Thoracic aorta (tissue), 2 donors: ENCODE measurements at regions not wholly inside any gene's neighbourhood (a gene's known extent, or its start where the extent isn't known, plus 50 kb on each side); places are given as distances from the start of the nearest gene placed in this dataset.

Experiments
- ATAC-seq: fragments of 150-250 bp; one replicate; pipeline ENCODE4 v1.8.0; 2017; ENCODE audit warnings: low read depth; ENCODE audit not compliant: insufficient number of reproducible peaks, low FRiP score
- DNase-seq: peaks from one replicate; pipeline ENCODE4 v3.0.0-alpha.2; 2020; ENCODE audit warnings: low spot score
- H3K27ac ChIP-seq, 2 donors: fragments of 200-600 bp; sonication (generic); 1 replicate in 1 of 2; 2 replicates in 1 of 2; pipeline ENCODE4 v1.5.1; 2016; ENCODE audit warnings: mild to moderate bottlenecking in 2 of 2, moderate library complexity in 2 of 2
- H3K27me3 ChIP-seq: fragments of 200-600 bp; sonication (generic); replicated peaks from 2 replicates; pipeline ENCODE4 v1.6.0; 2016; ENCODE audit warnings: mild to moderate bottlenecking; ENCODE audit not compliant: insufficient read depth
- H3K36me3 ChIP-seq: fragments of 200-600 bp; sonication (generic); one replicate; pipeline ENCODE4 v1.5.1; 2016
- H3K4me1 ChIP-seq, 2 donors: fragments of 200-600 bp; sonication (generic); 1 replicate in 1 of 2; 2 replicates in 1 of 2; pipeline versions ENCODE4 v1.5.1 to v1.6.0; 2016; ENCODE audit warnings: low read depth in 2 of 2, mild to moderate bottlenecking in 1 of 2; ENCODE audit not compliant: control insufficient read depth in 1 of 2
- H3K4me3 ChIP-seq: fragments of 200-600 bp; sonication (generic); 2 replicates; pipeline ENCODE4 v1.5.1; 2016; ENCODE audit warnings: mild to moderate bottlenecking
- H3K9me3 ChIP-seq: fragments of 200-600 bp; sonication (generic); 2 replicates; pipeline ENCODE4 v1.5.1; 2016
- TF ChIP-seq, protein P1 (sequence below): fragments of 200-600 bp; sonication (generic); IDR thresholded peaks from one replicate; pipeline ENCODE4 v1.5.1; 2019; ENCODE audit warnings: antibody characterized with exemption

DNA sequence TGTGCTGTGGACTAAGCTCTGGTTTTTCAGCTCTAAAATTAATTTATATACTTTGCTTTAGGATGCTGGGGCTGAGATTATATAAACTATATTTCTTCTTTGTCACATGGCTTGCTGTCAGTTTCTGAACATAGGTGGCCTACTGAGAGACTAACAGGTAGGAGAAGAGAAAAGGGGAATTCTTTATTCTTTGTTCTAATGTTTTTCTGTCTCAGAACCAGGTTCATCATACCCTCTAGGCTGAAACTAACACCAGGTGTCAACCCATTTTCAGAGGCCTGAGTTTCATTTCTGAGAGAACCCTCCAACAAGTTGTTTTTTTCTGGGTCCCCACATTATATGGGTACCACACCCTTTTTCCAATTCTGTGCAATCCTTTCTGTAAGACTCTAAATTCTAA lies 843.6 kb downstream of the TRIB2 start:
- DNase-seq (no peak), ATAC-seq (no peak)
- H3K27me3 ChIP-seq = no peaks in the 10 kb centered on the region
- no peak overlapping the region for H3K27ac ChIP-seq
- no peaks in the 10 kb centered on the region for H3K36me3 ChIP-seq
- H3K4me3 ChIP-seq = no peak overlapping the region
- no peaks in the 10 kb centered on the region for H3K9me3 ChIP-seq
- TF ChIP-seq, protein P1, sequence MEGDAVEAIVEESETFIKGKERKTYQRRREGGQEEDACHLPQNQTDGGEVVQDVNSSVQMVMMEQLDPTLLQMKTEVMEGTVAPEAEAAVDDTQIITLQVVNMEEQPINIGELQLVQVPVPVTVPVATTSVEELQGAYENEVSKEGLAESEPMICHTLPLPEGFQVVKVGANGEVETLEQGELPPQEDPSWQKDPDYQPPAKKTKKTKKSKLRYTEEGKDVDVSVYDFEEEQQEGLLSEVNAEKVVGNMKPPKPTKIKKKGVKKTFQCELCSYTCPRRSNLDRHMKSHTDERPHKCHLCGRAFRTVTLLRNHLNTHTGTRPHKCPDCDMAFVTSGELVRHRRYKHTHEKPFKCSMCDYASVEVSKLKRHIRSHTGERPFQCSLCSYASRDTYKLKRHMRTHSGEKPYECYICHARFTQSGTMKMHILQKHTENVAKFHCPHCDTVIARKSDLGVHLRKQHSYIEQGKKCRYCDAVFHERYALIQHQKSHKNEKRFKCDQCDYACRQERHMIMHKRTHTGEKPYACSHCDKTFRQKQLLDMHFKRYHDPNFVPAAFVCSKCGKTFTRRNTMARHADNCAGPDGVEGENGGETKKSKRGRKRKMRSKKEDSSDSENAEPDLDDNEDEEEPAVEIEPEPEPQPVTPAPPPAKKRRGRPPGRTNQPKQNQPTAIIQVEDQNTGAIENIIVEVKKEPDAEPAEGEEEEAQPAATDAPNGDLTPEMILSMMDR = no peak
- no peaks in the 10 kb centered on the region for H3K4me1 ChIP-seq

DNA sequence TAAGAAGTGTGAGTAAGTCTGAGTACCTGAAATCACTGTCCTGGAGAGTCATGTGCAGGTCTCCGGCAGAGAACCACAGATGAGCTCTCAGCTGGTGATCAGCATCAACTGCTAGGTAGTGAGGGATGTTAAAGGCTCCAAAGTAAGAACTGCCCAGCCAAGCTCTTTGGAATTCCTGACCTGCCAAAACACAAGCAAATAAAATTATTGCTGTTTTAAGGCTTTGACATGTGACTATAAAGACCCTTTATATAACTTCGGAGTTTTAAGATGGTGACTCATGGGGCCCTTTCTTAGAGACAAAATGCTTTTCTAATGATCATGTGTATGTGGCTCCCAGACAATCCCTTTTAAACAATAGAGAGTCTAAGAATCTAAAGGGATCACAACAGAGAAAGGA lies 855.7 kb downstream of the TRIB2 start:
- Histone ChIP-seq H3K27me3 (no peaks in the 10 kb centered on the region), H3K4me3 (no peak overlapping the region), H3K27ac (no peak overlapping the region), H3K4me1 (no peaks in the 10 kb centered on the region), H3K36me3 (no peaks in the 10 kb centered on the region), H3K9me3 (no peaks in the 10 kb centered on the region)
- DNase-seq = no peak
- no peak for ATAC-seq
- TF ChIP-seq, protein P1 = no peak

DNA sequence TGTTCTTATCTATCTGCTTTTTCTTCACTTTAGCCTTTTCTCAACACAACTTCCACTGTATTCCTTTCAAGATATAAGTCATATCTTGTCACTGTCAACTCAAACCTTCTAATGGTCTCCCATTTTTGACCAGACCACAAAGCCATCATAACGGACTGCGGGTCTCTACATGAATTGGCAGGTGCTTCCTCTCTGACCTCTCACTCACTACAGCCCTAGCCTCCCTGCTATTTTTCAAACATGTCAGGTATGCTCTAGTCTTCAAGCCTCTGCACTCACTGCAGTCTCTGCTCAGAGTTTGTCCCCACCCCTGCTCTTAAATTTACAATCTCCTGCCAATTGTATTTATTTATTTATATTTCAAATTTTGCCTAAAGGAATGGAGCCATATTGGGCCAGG lies 858.1 kb downstream of the TRIB2 start:
- no peak for DNase-seq
- no peaks in the 10 kb centered on the region for H3K27me3 ChIP-seq
- H3K4me3 ChIP-seq = no peak overlapping the region
- no peaks in the 10 kb centered on the region for H3K4me1 ChIP-seq
- no peak overlapping the region for H3K27ac ChIP-seq
- TF ChIP-seq, protein P1 = no peak
- H3K9me3 ChIP-seq = no peaks in the 10 kb centered on the region
- H3K36me3 ChIP-seq = no peaks in the 10 kb centered on the region
- ATAC-seq = no peak

DNA sequence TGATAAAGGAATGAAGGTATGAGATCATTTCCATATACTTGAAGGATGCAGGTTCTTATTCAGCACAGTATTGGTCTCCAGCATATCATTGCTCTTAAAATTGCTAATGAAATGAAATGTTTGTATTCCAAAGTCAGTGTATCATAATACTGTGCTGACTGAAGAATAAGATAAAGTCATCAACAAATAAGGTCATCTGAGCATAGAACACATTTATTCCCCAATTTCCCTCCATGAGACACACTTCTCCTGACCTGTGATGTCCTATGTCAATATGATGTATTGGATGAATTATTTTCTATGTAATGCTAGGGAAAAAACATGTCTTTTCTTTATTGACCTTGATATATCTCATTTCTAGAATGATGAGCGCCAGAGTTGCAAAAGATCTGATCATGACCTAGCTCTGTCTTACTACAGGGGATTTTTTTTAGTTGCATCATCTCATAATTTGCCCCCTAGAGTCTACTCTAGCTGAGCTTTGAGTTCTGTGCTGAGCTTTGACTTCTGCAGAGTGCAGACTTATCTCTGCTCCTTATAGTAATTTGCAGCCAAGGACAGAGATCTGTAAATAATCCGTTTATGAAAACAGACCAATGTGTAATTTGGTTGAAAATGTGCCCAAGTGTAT lies 859.8 kb downstream of the TRIB2 start:
- Histone ChIP-seq H3K4me1 (no peaks in the 10 kb centered on the region), H3K27me3 (no peaks in the 10 kb centered on the region), H3K9me3 (no peaks in the 10 kb centered on the region), H3K36me3 (no peaks in the 10 kb centered on the region), H3K4me3 (no peak overlapping the region), H3K27ac (no peak overlapping the region)
- ATAC-seq = no peak
- TF ChIP-seq, protein P1 = no peak
- DNase-seq = no peak

DNA sequence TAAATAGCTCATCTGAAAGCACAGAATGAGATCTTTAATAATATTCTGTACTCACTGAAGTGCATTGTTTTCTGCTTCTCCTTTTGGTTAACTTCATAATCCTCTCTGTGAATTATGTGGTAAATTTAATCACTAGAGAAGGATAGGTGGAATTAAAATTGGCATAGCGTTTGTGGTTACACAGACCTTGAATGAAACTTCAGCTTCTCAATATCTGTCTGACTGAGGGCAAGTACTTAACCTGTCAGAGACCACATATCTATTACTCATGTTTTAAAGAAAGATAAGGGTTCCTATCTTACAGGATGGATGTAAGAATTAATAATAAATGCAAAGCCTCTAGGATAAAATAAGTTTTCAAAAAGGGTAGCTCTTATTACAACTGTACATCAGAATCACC lies 861.8 kb downstream of the TRIB2 start:
- H3K4me3 ChIP-seq = no peak overlapping the region
- no peaks in the 10 kb centered on the region for H3K4me1 ChIP-seq
- ATAC-seq = no peak
- TF ChIP-seq, protein P1 = no peak
- no peaks in the 10 kb centered on the region for H3K9me3 ChIP-seq
- H3K36me3 ChIP-seq = no peaks in the 10 kb centered on the region
- no peak overlapping the region for H3K27ac ChIP-seq
- DNase-seq = no peak
- no peaks in the 10 kb centered on the region for H3K27me3 ChIP-seq
